HEK293 (cell line): ENCODE measurements at regions not wholly inside any gene's neighbourhood (a gene's known extent, or its start where the extent isn't known, plus 50 kb on each side); places are given as distances from the start of the nearest gene placed in this dataset.

Experiments
- CTCF ChIP-seq: fragments of 450-650 bp; formaldehyde crosslinking; IDR thresholded peaks from 2 replicates; pipeline ENCODE4 v1.5.1; 2016; ENCODE audit warnings: missing biosample characterization, missing genetic modification characterization
- PATZ1 ChIP-seq: fragments of 450-650 bp; formaldehyde crosslinking; IDR thresholded peaks from 2 replicates; pipeline ENCODE4 v1.5.1; 2016; ENCODE audit warnings: missing biosample characterization, missing genetic modification characterization
- SETDB1 ChIP-seq: IDR thresholded peaks from one replicate; pipeline ENCODE4 v1.6.1; 2017; ENCODE audit warnings: mild to moderate bottlenecking, low read length, moderate library complexity, mixed read lengths; ENCODE audit not compliant: insufficient read length
- ZNF423 ChIP-seq: fragments of 450-650 bp; formaldehyde crosslinking; IDR thresholded peaks from 2 replicates; pipeline ENCODE4 v1.5.1; 2016; ENCODE audit warnings: missing biosample characterization, missing genetic modification characterization
- ZNF639 ChIP-seq: fragments of 450-650 bp; formaldehyde crosslinking; IDR thresholded peaks from 2 replicates; pipeline ENCODE4 v1.5.1; 2016; ENCODE audit warnings: missing biosample characterization, missing genetic modification characterization

- TF ChIP-seq CTCF (tag by site-specific recombination) (no peak), ZNF639 (tag by site-specific recombination) (no peak), ZNF423 (tag by site-specific recombination) (no peak), SETDB1 (no peak), PATZ1 (no peak)
Measured at GRCh38 chr3:168218600-168218999, 122.9 kb upstream of the GOLIM4 start.
